ENCODE measurements at regions not wholly inside any gene's neighbourhood (a gene's known extent, or its start where the extent isn't known, plus 50 kb on each side); places are given as distances from the start of the nearest gene placed in this dataset.
A peak's percentile ranks its signal among the peaks of the same experiment; 100 is the strongest.

- H3K4me3 ChIP-seq: no peak overlapping the region
- intact Hi-C loops (cut with DNase I, micrococcal nuclease): no loop called here
- no peak for TF ChIP-seq CTCF (IDR thresholded peaks at IDR 0.05)
- ATAC-seq: no peak
- DNase-seq: no peak
- H3K36me3 ChIP-seq (ENCODE audit: low read depth): no peaks in the 10 kb centered on the region
- no peaks in the 10 kb centered on the region for H3K4me1 ChIP-seq (ENCODE audit: low read depth)
- H3K9me3 ChIP-seq: no peaks in the 10 kb centered on the region
Observed at GRCh38 chr18:10027461-10027860, 113.6 kb downstream of the VAPA start.

- Histone ChIP-seq H3K4me1 (ENCODE audit: low read depth) (no peaks in the 10 kb centered on the region), H3K36me3 (ENCODE audit: low read depth) (no peaks in the 10 kb centered on the region), H3K4me3 (no peak overlapping the region), H3K9me3 (no peaks in the 10 kb centered on the region)
- TF ChIP-seq CTCF (IDR thresholded peaks at IDR 0.05): no peak
- no peak for ATAC-seq
- intact Hi-C loops (cut with DNase I, micrococcal nuclease): no loop called here
- DNase-seq: no peak
Observed at GRCh38 chr18:10029711-10030110, 115.9 kb downstream of the VAPA start.

GRCh38 chr18:10030816-10031541 is 117.2 kb downstream of the VAPA start:
- intact Hi-C loops (cut with DNase I, micrococcal nuclease): no loop called here
- no peaks in the 10 kb centered on the region for H3K9me3 ChIP-seq
- H3K4me3 ChIP-seq: no peak overlapping the region
- DNase-seq (no peak), ATAC-seq (no peak)
- no peaks in the 10 kb centered on the region for H3K4me1 ChIP-seq (ENCODE audit: low read depth)
- no peak for TF ChIP-seq CTCF (IDR thresholded peaks at IDR 0.05)
- H3K36me3 ChIP-seq (ENCODE audit: low read depth): no peaks in the 10 kb centered on the region

GRCh38 chr18:10032331-10033015 is 118.7 kb downstream of the VAPA start:
- Histone ChIP-seq H3K4me3 (no peak overlapping the region), H3K36me3 (ENCODE audit: low read depth) (no peaks in the 10 kb centered on the region), H3K4me1 (ENCODE audit: low read depth) (no peaks in the 10 kb centered on the region), H3K9me3 (no peaks in the 10 kb centered on the region)
- no peak for TF ChIP-seq CTCF (IDR thresholded peaks at IDR 0.05)
- DNase-seq (no peak), ATAC-seq (peak; percentile 53)
- intact Hi-C loops (cut with DNase I, micrococcal nuclease): no loop called here

- intact Hi-C loops (cut with DNase I, micrococcal nuclease): no loop called here
Observed at GRCh38 chr18:10033016-10033399, 119.2 kb downstream of the VAPA start.

More at GRCh38 chr18:10033016-10033399, 119.2 kb downstream of the VAPA start:
- H3K4me1 ChIP-seq (ENCODE audit: low read depth): no peaks in the 10 kb centered on the region
- no peak overlapping the region for H3K4me3 ChIP-seq
- H3K9me3 ChIP-seq: no peaks in the 10 kb centered on the region
- no peaks in the 10 kb centered on the region for H3K36me3 ChIP-seq (ENCODE audit: low read depth)
- ATAC-seq (no peak), DNase-seq (no peak)
- no peak for TF ChIP-seq CTCF (IDR thresholded peaks at IDR 0.05)
